HG02571 (cell line): ENCODE measurements at regions not wholly inside any gene's neighbourhood (a gene's known extent, or its start where the extent isn't known, plus 50 kb on each side); places are given as distances from the start of the nearest gene placed in this dataset.
"Not testable (repeated sequence)": the region's sequence is repeated elsewhere in the genome, so short reads cannot be mapped to it uniquely, and the experiment has no call there.

Source experiments
- ATAC-seq: cut with Tn5 transposase; IDR thresholded peaks from one replicate; pipeline ENCODE4 v1.9.1; 2021; ENCODE audit warnings: mild to moderate bottlenecking, moderate library complexity; ENCODE audit not compliant: unreplicated experiment

DNA sequence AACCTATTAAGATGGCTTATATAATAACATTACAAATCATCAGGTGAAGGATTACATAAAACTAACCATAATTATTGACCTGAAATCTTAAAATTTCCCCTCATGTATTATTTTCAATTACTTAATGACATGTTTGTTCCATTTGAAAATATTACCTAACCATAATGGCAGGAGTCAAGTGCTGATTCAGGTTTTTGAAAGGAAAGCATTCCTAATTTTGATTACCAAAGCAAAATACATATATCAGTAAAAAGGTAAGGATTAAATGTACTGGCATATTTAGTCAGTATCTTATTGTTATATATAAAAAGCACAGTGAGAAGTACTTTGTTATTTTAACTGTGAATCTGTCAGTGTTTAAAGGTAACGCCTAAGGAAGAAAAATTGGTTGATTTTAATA, 960.0 kb upstream of the CNTN5 start:
- no peak for ATAC-seq

DNA sequence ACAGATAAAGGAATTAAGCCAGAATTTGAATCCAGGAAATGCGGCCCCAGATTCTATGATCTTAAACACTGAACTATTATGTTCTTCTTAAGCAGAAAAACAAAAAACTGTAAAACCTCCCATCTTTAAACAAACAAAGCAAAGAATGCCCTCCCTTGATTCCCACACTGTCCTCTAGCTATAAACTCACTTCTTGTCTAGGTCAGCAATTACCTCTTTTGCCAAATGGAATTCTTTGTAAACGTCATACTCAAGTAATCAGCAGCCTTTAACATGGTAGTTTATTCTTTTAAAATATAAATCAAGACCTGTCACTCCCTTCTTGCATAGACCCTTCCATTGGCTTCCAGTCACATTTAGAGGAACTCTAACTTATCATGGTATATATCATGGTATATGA, 958.9 kb upstream of the CNTN5 start:
- ATAC-seq: no peak

DNA sequence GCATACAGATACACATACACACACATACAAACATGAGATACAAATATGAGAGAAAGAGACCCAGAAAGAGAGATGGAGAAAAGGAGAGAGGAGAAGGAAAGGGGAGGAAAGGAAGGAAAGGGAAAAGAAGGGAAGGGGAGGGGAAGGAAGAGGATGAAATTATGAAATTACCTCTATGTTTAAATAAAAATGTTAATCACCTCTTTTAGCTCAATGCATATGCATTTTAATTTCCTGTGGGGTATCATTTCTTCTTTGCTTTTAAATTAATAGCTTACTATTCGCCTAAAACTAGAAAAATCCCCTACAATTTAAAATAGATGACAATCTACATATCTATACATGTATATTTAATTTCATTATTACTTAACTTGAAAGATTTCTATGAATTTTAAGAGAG, 958.0 kb upstream of the CNTN5 start:
- no peak for ATAC-seq

DNA sequence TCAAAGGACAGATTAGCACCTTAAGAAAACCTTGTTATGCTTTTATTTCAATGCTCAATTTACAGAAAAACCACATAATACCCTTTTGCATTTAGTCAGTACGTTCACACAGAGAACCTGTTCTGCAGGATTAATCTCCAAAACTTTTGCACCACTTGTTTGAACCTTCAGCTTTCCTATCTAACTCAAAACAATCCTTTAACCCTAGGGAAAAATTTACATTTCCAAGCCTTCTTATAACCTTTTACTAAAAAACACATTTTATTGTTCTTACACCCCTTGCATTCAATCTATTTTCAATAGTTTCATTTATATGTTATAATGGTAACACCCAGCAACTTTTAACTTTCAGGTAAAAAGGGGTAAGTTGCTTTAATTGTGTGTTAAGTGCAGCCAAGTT, 952.5 kb upstream of the CNTN5 start:
- no peak for ATAC-seq

DNA sequence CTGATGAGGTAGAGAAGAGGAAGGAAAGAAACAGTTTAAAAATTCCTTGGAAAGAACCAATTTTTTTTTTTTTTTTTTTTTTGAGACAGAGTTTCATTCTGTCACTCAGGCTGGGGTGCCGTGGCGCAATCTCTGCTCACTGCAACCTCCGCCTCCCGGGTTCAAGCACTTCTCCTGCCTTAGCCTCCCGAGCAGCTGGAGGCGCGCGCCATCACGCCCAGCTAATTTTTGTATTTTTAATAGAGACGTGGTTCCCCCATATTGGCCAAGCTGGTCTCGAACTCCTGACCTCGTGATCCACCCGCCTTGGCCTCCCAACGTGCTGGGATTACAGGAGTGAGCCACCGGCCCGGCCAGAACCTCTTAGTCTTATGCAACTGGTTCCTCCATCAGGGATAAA, 951.6 kb upstream of the CNTN5 start:
- not testable (repeated sequence) for ATAC-seq

DNA sequence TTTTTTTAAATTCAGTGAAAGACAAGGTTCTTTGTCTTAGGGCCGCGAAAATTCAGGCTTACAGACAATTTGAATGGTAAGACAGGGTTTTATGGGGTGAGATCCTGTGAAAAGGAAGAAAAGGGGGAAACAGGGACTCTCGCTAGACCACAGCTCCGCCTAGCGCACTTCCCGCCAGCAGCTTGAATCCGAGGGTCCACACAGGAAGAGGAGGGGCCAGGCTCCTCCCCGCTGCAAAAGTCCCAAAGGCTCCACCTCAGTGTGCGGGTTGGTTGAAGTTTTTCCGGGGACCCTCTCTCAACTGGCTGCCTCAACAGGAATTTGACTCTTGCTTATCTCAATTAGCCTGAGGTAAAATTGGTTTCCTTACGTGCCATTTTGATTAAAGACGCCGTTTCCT, 950.9 kb upstream of the CNTN5 start:
- no peak for ATAC-seq

DNA sequence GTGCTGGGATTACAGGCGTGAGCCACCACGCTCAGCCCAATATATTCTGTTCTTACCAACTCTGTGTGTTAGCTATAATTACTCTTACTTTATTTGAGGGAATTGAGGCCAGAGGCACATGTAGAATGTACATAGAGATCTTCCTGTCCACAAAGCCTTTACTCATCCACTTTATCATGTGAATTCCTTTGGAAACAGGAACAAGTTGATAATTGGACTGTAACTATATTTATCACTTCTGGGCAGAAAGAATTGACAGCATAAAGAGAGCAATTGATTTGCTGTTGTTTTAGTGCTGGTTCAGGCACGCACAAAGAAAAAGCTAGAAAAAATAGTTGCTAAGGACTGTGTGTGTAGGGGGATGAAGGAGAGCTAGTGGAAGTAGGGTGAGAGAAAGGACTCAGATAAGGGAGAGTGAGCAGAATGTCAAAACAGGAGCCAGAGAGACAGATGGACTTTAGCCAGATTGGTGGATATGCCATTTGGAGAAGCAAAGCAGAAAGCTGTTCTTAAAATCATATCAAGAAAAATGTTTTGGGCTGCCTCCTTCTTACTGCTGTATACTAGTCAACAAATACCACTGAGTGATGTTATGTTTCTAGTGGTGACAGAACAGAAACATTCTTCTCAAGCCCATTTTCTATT, 929.8 kb upstream of the CNTN5 start:
- no peak for ATAC-seq

DNA sequence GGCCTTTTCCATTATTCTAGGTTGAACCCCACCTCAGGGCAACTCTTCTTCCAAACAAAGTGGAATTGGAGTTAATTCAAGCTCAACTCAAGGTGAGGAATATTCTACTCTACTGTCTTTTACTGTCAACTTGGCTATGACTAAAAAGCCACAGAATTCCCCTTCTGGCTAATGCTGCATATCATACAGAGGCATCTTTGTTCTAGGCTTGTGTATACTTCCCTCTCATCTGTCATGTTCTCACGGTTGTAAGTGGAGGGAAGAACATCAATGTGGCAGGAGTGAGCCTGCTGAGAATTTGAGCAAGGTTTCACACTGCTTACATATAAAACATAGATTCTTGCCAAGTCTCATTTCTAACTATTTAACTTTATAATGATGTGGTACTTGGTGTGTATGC, 921.4 kb upstream of the CNTN5 start:
- no peak for ATAC-seq

DNA sequence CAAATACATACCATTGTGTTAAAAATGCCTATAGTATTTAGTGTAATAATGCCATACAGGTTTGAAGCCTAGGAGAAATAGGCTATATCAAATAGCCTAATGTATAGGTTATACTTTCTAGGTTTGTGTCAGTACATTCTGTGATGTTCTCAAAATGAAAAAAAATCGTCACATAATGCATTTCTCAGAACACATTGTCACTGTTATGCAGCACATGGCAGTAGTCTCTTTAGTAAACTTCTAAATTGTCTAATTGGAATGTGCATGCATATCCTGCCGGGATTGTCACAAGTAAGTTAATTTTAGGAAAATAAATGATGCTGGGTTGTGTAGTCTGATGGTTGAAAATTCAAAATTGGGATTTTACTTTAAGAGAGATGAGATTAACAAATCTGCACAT, 920.1 kb upstream of the CNTN5 start:
- ATAC-seq: no peak

DNA sequence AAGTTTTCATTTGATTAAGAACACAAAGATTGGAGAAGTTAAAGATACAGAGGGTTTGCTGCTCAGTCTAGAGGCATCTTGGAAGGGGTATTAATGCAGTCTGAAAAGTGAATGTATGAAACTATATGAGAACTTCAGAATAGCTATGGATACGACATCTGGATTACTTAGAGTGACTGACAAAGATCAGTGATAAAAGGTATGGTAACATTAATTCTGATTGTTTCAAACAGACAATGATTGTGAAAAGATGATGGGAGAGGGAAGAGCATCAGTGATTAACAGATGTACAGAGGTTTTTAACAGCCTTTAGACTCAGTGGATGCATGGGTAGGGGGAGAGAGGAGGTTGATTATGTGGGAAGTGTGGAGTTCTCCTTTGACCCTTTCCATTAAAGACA, 919.4 kb upstream of the CNTN5 start:
- ATAC-seq: no peak

DNA sequence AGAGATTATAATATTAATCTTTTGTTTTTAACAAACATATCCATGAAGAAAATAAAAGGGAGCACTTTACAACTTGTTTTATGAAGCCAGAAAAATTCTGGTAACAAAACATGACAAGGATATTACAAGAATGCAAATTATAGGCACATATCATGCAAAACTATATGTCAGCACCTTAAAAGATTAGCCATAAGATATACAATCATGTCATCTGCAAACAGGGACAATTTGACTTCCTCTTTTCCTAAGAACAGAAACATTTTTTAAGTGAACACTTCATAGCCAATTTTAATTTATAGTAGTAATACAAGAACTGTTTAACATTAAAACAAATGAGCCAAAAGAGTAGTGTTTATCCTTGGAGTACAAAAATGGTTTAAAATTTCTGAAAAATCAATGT, 916.5 kb upstream of the CNTN5 start:
- ATAC-seq: no peak

DNA sequence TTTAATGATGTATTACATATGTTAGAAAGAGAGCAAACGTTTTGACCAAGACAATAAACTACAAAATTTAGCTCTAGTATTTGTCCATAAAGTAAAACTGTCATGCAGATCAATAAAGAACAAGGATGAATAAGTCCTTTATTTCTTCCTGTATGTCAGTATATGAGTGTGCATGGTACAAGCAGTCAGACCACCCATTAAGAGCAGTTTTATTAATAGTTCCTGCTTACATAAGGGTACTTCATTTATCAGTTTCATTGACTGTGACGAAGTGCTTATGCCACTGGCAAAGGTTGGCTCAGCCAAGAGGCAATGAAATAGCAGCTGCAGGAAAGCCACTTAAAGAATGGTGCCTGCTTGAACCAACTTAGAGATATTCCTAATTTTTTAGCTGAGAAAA, 913.0 kb upstream of the CNTN5 start:
- ATAC-seq: no peak

DNA sequence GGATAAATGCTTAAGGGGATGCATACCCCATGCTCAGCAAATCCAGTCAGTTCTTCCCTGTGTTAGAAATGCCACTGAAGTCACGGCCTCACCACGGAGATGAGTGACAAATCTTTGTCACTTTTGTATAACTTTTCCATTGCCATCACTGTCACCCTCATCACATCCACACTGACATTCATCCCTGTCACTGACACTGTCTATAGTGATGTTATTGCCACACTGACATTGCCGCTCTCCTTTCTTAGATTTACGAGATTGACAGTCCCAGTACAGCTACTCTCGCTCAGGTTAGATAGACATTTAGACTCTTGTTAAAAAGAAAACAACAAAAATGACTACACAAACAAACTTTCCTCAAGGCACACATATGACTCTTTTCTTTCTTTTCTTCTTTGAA, 910.7 kb upstream of the CNTN5 start:
- ATAC-seq: no peak

DNA sequence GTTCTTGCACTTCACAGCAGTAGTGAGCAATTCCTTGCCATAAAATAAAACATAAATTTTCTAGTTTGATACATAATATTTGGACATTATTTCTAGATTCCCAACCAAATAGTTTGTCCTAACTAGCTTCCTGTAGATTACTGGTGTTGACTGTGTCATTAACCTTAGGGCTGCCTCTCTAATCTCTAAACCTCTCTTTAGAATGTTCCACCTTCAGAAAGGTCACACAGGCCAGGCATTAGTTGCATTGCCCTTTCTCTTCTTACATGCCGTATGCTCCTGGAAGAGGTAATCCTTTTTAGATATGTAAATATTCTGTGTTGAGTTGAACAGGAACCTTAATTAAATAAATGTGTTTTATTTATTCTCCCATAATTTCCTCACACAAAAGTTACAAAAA, 904.9 kb upstream of the CNTN5 start:
- no peak for ATAC-seq

DNA sequence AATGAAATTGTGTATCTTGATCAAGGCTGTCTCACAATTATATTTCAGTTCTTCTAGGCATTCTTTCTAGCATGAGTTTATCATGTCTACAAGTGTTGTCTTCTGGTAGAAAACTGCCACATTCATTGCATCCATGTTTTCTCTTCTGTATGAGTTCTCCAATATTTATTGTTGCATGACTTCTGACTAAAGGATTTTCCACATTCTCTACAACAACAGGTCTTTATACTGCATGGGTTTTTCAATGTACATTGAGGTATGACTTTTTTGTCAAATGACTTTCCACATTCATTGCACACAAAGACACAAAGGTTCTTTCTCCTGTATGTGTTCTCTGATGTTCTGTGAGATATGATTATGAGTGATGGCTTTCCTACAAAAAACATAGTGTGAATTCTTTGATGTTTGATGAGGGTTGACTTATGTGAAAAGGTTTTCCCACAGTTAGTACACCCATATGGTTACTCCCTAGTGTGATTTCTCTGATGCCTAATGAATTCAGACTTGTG, 890.6 kb upstream of the CNTN5 start:
- no peak for ATAC-seq

DNA sequence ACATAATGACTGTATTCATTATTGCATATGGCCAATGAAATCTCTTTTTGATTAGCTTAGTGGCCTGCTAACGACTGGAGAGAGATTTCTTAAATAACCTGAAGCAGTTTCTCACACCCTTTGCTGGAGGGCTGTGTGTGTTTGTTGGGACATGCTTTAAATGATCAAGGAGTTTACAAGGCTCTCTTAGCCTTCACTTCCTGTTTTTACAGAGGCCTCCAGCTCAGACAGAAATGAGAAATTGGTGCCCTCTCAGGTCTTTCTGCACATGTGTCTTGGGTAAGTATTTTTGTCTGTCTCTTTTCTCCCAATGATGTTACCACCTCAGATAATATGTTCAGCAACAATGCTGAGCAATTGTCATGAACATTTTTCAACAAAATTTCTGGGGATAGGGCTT, 884.4 kb upstream of the CNTN5 start:
- ATAC-seq: no peak

DNA sequence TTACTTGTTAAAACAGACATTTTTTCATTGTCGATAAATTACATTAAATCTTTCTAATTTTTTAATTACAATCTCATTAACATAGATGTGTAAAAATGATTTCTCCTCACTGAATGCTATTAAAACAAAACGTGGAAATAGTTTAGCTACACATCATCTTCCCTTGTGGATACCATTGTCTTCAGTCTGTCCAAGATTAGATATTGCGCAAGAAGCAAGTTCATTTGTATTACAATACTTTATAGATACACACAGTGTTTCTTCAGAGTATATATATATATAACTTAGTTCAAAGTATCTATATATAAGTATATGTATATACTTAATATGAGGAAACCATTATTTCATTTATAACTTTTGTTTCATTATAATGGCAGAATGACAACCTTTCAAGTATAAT, 883.3 kb upstream of the CNTN5 start:
- ATAC-seq: no peak

DNA sequence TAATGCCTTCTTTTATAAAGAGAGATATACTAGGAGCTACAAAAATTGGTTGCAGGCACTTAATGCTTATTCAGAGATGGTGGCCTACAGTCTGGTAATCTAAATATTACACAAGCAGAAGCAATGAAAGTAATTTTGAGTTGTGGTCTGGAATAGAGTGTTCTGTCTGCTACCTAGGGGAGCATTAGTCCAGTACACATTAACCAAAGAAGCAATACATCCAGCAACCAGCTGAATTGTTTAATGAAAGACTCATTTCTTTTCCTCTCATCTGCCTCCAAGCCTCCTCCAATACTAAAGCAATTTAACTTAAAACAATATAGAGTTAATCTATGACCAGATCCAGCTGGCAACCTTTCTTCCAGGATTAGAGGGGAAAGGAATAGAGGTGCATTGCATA, 877.1 kb upstream of the CNTN5 start:
- no peak for ATAC-seq

DNA sequence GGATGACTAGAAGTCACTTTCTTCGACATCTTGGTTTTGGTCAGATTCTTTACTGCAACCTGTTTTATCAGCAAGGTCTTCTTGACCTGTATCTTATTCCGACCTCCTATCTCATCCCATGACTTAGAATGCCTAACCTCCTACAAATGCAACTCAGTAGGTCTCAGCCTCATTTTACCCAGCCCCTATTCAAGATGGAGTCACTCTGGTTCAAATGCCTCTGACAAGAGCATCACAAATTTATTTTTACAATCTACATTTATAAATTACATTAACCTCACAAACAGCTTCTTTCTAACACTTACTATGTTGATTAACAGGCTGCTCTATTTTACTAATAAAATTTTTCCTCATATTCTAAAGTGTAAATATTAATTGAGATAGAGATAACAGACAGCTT, 867.0 kb upstream of the CNTN5 start:
- ATAC-seq: no peak

DNA sequence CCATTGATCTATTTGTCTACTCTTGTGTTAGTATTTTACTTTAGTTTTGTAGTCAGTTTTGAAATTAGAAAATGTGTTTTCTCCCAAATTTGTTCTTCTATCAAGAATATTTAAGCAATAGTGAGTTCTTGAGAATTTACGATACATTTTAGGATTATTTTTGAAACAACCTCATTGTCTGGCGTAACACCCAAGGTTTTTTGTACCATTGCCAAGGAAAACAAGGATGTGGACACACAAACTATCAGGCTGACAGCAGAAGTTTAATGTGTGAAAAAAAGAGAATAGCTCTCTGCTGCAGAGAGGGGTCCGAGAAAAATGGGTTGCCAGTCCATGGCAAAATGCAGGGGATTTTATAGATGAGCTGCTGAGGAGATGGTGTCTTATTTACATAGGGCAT, 865.1 kb upstream of the CNTN5 start:
- ATAC-seq: no peak

DNA sequence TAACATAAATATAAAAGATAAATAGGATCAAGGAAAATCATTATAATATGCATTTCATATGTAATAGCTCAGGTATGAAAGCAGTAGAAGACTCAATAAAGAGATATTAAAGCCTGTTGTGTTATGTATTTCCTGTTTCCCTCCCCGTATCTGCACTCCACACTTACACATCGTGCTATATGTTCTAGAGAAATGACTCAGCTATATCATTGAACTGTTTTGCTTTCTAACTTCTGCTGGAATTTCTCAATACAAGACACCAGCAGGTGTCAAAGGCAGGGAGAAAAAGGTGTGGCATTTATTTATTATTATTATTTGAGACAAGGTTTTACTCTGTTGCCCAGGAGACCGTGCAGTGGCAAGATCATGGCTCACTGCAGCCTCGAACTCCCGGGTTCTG, 842.8 kb upstream of the CNTN5 start:
- ATAC-seq: no peak

DNA sequence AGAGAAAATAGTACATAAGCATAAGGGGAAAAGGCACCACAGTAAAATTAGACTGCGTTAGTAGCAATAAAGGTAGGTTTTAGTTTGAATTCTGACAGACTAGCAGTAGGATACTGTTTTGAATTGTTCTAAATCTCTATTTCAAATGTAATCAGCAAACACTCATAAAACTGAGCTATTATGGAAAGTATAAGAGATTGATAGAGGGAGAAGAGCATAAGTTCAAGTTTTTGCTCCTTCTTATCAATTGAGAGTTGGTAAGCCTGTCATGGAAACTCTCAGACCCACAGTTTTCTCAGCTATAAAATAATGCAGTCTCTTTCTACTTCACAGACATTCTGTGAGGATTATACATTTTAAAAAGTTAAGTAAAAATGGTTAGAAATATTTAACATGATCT, 840.2 kb upstream of the CNTN5 start:
- no peak for ATAC-seq

DNA sequence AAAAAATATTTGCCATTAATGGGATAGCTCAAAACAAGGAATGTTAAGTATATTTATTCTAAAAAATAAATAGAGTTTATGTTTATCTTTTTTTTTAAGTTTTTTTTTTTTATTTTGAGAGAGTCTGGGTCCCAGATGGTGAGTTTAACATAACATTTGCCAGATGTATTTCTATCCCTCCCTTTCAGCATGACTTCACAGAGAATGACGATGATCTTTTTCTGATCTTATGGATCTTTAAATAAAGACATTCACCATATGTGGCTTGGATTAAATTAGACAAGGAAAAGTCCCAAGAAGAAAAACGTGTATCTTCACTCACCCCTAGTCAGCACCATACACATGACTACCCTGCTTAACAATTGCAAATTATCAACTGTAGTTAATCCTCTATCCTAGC, 839.8 kb upstream of the CNTN5 start:
- ATAC-seq: no peak

DNA sequence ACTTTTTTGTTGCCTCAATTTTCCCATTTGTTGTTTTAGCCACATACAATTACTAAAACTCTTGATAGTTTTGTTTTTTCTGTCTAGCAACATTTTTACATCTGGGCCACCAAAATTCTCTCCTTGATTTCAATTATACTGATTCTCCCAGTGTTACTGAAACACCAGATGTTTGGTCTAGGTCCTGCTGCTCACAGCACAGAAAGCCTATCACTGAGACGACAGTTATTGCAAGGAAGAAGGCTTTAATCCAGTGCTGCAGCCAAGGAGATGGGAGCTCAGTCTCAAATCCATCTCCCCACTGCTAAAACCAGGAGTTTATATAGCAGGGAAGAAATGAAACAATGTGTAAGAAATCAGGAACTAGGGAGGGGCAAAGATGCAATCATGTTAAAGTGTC, 837.7 kb upstream of the CNTN5 start:
- ATAC-seq: no peak
